ENCODE measurements at regions not wholly inside any gene's neighbourhood (a gene's known extent, or its start where the extent isn't known, plus 50 kb on each side); places are given as distances from the start of the nearest gene placed in this dataset.
"Not testable (repeated sequence)": the region's sequence is repeated elsewhere in the genome, so short reads cannot be mapped to it uniquely, and the experiment has no call there.

- no peaks in the 10 kb centered on the region for H3K4me1 ChIP-seq (ENCODE audit: control insufficient read depth, insufficient read depth, low read length, unreplicated experiment)
- no peaks in the 10 kb centered on the region for H3K27me3 ChIP-seq (ENCODE audit: insufficient read depth, low read length)
- H2AFZ ChIP-seq (ENCODE audit: low read length, unreplicated experiment) = no peak overlapping the region
- no peak overlapping the region for H3K4me3 ChIP-seq (ENCODE audit: low read depth, low read length)
- no peaks in the 10 kb centered on the region for H3K79me2 ChIP-seq (ENCODE audit: control insufficient read depth, insufficient read depth, low read length, unreplicated experiment)
- H3K36me3 ChIP-seq (ENCODE audit: insufficient read depth, low read length) = no peaks in the 10 kb centered on the region
- no peak overlapping the region for H3K27ac ChIP-seq (ENCODE audit: low read depth, low read length)
Observed at GRCh38 chr9:25814023-25814422, 135.8 kb upstream of the TUSC1 start.

- H3K4me3 ChIP-seq (ENCODE audit: low read depth, low read length) = no peak overlapping the region
- no peaks in the 10 kb centered on the region for H3K4me1 ChIP-seq (ENCODE audit: control insufficient read depth, insufficient read depth, low read length, unreplicated experiment)
Observed at GRCh38 chr9:25813478-25813877, 135.2 kb upstream of the TUSC1 start.

GRCh38 chr9:25808554-25808953 lies 130.3 kb upstream of the TUSC1 start:
- no peak overlapping the region for H3K27ac ChIP-seq (ENCODE audit: low read depth, low read length)
- H3K4me3 ChIP-seq (ENCODE audit: low read depth, low read length) = no peak overlapping the region
- no peaks in the 10 kb centered on the region for H3K4me1 ChIP-seq (ENCODE audit: control insufficient read depth, insufficient read depth, low read length, unreplicated experiment)
- H3K79me2 ChIP-seq (ENCODE audit: control insufficient read depth, insufficient read depth, low read length, unreplicated experiment) = no peaks in the 10 kb centered on the region
- H3K27me3 ChIP-seq (ENCODE audit: insufficient read depth, low read length) = no peaks in the 10 kb centered on the region
- no peak overlapping the region for H2AFZ ChIP-seq (ENCODE audit: low read length, unreplicated experiment)
- H3K36me3 ChIP-seq (ENCODE audit: insufficient read depth, low read length) = no peaks in the 10 kb centered on the region

More at GRCh38 chr9:25813478-25813877, 135.2 kb upstream of the TUSC1 start:
- H3K27me3 ChIP-seq (ENCODE audit: insufficient read depth, low read length) = no peaks in the 10 kb centered on the region
- H3K79me2 ChIP-seq (ENCODE audit: control insufficient read depth, insufficient read depth, low read length, unreplicated experiment) = no peaks in the 10 kb centered on the region
- H3K27ac ChIP-seq (ENCODE audit: low read depth, low read length) = no peak overlapping the region
- no peak overlapping the region for H2AFZ ChIP-seq (ENCODE audit: low read length, unreplicated experiment)
- H3K36me3 ChIP-seq (ENCODE audit: insufficient read depth, low read length) = no peaks in the 10 kb centered on the region

GRCh38 chr9:25804856-25805255 lies 126.6 kb upstream of the TUSC1 start:
- Histone ChIP-seq H3K79me2 (ENCODE audit: control insufficient read depth, insufficient read depth, low read length, unreplicated experiment) (no peaks in the 10 kb centered on the region), H3K4me1 (ENCODE audit: control insufficient read depth, insufficient read depth, low read length, unreplicated experiment) (no peaks in the 10 kb centered on the region), H2AFZ (ENCODE audit: low read length, unreplicated experiment) (no peak overlapping the region), H3K4me3 (ENCODE audit: low read depth, low read length) (no peak overlapping the region), H3K27me3 (ENCODE audit: insufficient read depth, low read length) (no peaks in the 10 kb centered on the region), H3K27ac (ENCODE audit: low read depth, low read length) (no peak overlapping the region), H3K36me3 (ENCODE audit: insufficient read depth, low read length) (no peaks in the 10 kb centered on the region)

- H3K4me1 ChIP-seq (ENCODE audit: control insufficient read depth, insufficient read depth, low read length, unreplicated experiment); H3K4me3 ChIP-seq (ENCODE audit: low read depth, low read length); H3K79me2 ChIP-seq (ENCODE audit: control insufficient read depth, insufficient read depth, low read length, unreplicated experiment); H3K27me3 ChIP-seq (ENCODE audit: insufficient read depth, low read length); H3K36me3 ChIP-seq (ENCODE audit: insufficient read depth, low read length); H2AFZ ChIP-seq (ENCODE audit: low read length, unreplicated experiment); H3K27ac ChIP-seq (ENCODE audit: low read depth, low read length): not testable (repeated sequence)
Observed at GRCh38 chr9:25801989-25802388, 123.7 kb upstream of the TUSC1 start.

GRCh38 chr9:25773805-25774204 lies 95.6 kb upstream of the TUSC1 start:
- no peaks in the 10 kb centered on the region for H3K79me2 ChIP-seq (ENCODE audit: control insufficient read depth, insufficient read depth, low read length, unreplicated experiment)
- H3K27me3 ChIP-seq (ENCODE audit: insufficient read depth, low read length) = no peaks in the 10 kb centered on the region
- no peak overlapping the region for H2AFZ ChIP-seq (ENCODE audit: low read length, unreplicated experiment)
- H3K27ac ChIP-seq (ENCODE audit: low read depth, low read length) = no peak overlapping the region
- no peaks in the 10 kb centered on the region for H3K36me3 ChIP-seq (ENCODE audit: insufficient read depth, low read length)
- no peaks in the 10 kb centered on the region for H3K4me1 ChIP-seq (ENCODE audit: control insufficient read depth, insufficient read depth, low read length, unreplicated experiment)
- no peak overlapping the region for H3K4me3 ChIP-seq (ENCODE audit: low read depth, low read length)

- Histone ChIP-seq H3K27ac (ENCODE audit: low read depth, low read length) (no peak overlapping the region), H3K4me3 (ENCODE audit: low read depth, low read length) (no peak overlapping the region), H2AFZ (ENCODE audit: low read length, unreplicated experiment) (no peak overlapping the region), H3K79me2 (ENCODE audit: control insufficient read depth, insufficient read depth, low read length, unreplicated experiment) (no peaks in the 10 kb centered on the region), H3K27me3 (ENCODE audit: insufficient read depth, low read length) (no peaks in the 10 kb centered on the region; the same call in 1 of the 2 replicates), H3K36me3 (ENCODE audit: insufficient read depth, low read length) (no peaks in the 10 kb centered on the region), H3K4me1 (ENCODE audit: control insufficient read depth, insufficient read depth, low read length, unreplicated experiment) (no peaks in the 10 kb centered on the region)
Observed at GRCh38 chr9:25755951-25756350, 77.7 kb upstream of the TUSC1 start.

- no peaks in the 10 kb centered on the region for H3K36me3 ChIP-seq (ENCODE audit: insufficient read depth, low read length)
- H3K27ac ChIP-seq (ENCODE audit: low read depth, low read length) = no peak overlapping the region
- H3K27me3 ChIP-seq (ENCODE audit: insufficient read depth, low read length) = no peaks in the 10 kb centered on the region; the same call in 1 of the 2 replicates
- H3K4me3 ChIP-seq (ENCODE audit: low read depth, low read length) = no peak overlapping the region
- H2AFZ ChIP-seq (ENCODE audit: low read length, unreplicated experiment) = no peak overlapping the region
- no peaks in the 10 kb centered on the region for H3K79me2 ChIP-seq (ENCODE audit: control insufficient read depth, insufficient read depth, low read length, unreplicated experiment)
- H3K4me1 ChIP-seq (ENCODE audit: control insufficient read depth, insufficient read depth, low read length, unreplicated experiment) = no peaks in the 10 kb centered on the region
Observed at GRCh38 chr9:25752398-25752797, 74.2 kb upstream of the TUSC1 start.

- H3K27me3 ChIP-seq (ENCODE audit: insufficient read depth, low read length) = no peaks in the 10 kb centered on the region
- H3K79me2 ChIP-seq (ENCODE audit: control insufficient read depth, insufficient read depth, low read length, unreplicated experiment) = no peaks in the 10 kb centered on the region
- H3K36me3 ChIP-seq (ENCODE audit: insufficient read depth, low read length) = no peaks in the 10 kb centered on the region
- H2AFZ ChIP-seq (ENCODE audit: low read length, unreplicated experiment) = no peak overlapping the region
- H3K4me3 ChIP-seq (ENCODE audit: low read depth, low read length) = no peak overlapping the region
- H3K4me1 ChIP-seq (ENCODE audit: control insufficient read depth, insufficient read depth, low read length, unreplicated experiment) = no peaks in the 10 kb centered on the region
- H3K27ac ChIP-seq (ENCODE audit: low read depth, low read length) = no peak overlapping the region
Observed at GRCh38 chr9:25742256-25742655, 64.0 kb upstream of the TUSC1 start.

- no peaks in the 10 kb centered on the region for H3K36me3 ChIP-seq (ENCODE audit: insufficient read depth, low read length)
- no peak overlapping the region for H3K27ac ChIP-seq (ENCODE audit: low read depth, low read length)
- H2AFZ ChIP-seq (ENCODE audit: low read length, unreplicated experiment) = no peak overlapping the region
- no peaks in the 10 kb centered on the region for H3K27me3 ChIP-seq (ENCODE audit: insufficient read depth, low read length)
- no peaks in the 10 kb centered on the region for H3K4me1 ChIP-seq (ENCODE audit: control insufficient read depth, insufficient read depth, low read length, unreplicated experiment)
- H3K4me3 ChIP-seq (ENCODE audit: low read depth, low read length) = no peak overlapping the region
- H3K79me2 ChIP-seq (ENCODE audit: control insufficient read depth, insufficient read depth, low read length, unreplicated experiment) = no peaks in the 10 kb centered on the region
Observed at GRCh38 chr9:25733336-25733982, 55.2 kb upstream of the TUSC1 start.

- H3K27me3 ChIP-seq (ENCODE audit: insufficient read depth, low read length); H3K27ac ChIP-seq (ENCODE audit: low read depth, low read length); H3K79me2 ChIP-seq (ENCODE audit: control insufficient read depth, insufficient read depth, low read length, unreplicated experiment); H3K4me1 ChIP-seq (ENCODE audit: control insufficient read depth, insufficient read depth, low read length, unreplicated experiment); H3K36me3 ChIP-seq (ENCODE audit: insufficient read depth, low read length); H3K4me3 ChIP-seq (ENCODE audit: low read depth, low read length); H2AFZ ChIP-seq (ENCODE audit: low read length, unreplicated experiment): not testable (repeated sequence)
Observed at GRCh38 chr9:25731895-25732794, 53.9 kb upstream of the TUSC1 start.

All from ACC112 (cell line).